PC-3 (cell line): ENCODE measurements at regions not wholly inside any gene's neighbourhood (a gene's known extent, or its start where the extent isn't known, plus 50 kb on each side); places are given as distances from the start of the nearest gene placed in this dataset.

ENCODE experiments used
- ATAC-seq: fragments of 200-7000 bp; cut with Tn5 transposase; 2 replicates; pipeline ENCODE4 v1.9.1; 2020; ENCODE audit warnings: mild to moderate bottlenecking, moderate library complexity
- BruUV-seq: library from RNA; stranded (reverse); fragments of 400-500 nt; replicated peaks from 2 replicates; lab custom pipeline; 2021; lab: Mats Ljungman, UMichigan
- CTCF ChIA-PET: fragments of 300-600 bp; sonication (Branson Sonifier 250); formaldehyde crosslinking; loops from one replicate; lab custom pipeline; 2022; ENCODE audit warnings: antibody characterized with exemption; lab: Charles Lee
- POLR2A ChIA-PET: fragments of 300-600 bp; sonication (Branson Sonifier 250); formaldehyde crosslinking; loops from one replicate; lab custom pipeline; 2022; ENCODE audit warnings: antibody characterized with exemption; ENCODE audit not compliant: unreplicated experiment; lab: Charles Lee
- DNase-seq: peaks from one replicate; pipeline ENCODE4 v3.0.0-alpha.2; 2015
- H2AFZ ChIP-seq: fragments of 300-600 bp; sonication (generic); 2 replicates; pipeline ENCODE4 v1.6.0; 2016; ENCODE audit warnings: antibody characterized with exemption, low read length
- H3F3A ChIP-seq: fragments of 300-600 bp; sonication (generic); one replicate; pipeline ENCODE4 v1.6.0; 2017; ENCODE audit warnings: antibody characterized with exemption, low read length, control low read depth, mild to moderate bottlenecking; ENCODE audit not compliant: unreplicated experiment
- H3K27ac ChIP-seq: fragments of 300-600 bp; sonication (generic); 2 replicates; pipeline ENCODE4 v1.5.1; 2016; ENCODE audit warnings: mild to moderate bottlenecking, low read length
- H3K27me3 ChIP-seq: fragments of 300-600 bp; sonication (generic); 2 replicates; pipeline ENCODE4 v1.6.1; 2016; ENCODE audit warnings: low read length, mixed read lengths
- H3K36me3 ChIP-seq: fragments of 300-600 bp; sonication (generic); 2 replicates; pipeline ENCODE4 v1.6.1; 2016; ENCODE audit warnings: low read depth, mixed run types, low read length, mixed read lengths
- H3K4me1 ChIP-seq: fragments of 300-600 bp; sonication (generic); 2 replicates; pipeline ENCODE4 v1.5.1; 2016; ENCODE audit warnings: low read length; ENCODE audit not compliant: insufficient read depth
- H3K4me2 ChIP-seq: fragments of 300-600 bp; sonication (generic); 2 replicates; pipeline ENCODE4 v1.6.0; 2016; ENCODE audit warnings: low read length
- H3K4me3 ChIP-seq: fragments of 300-600 bp; sonication (generic); 2 replicates; pipeline ENCODE4 v1.5.1; 2016; ENCODE audit warnings: mild to moderate bottlenecking, low read length, mixed read lengths
- H3K79me2 ChIP-seq: fragments of 300-600 bp; sonication (generic); 2 replicates; pipeline ENCODE4 v1.6.1; 2017; ENCODE audit warnings: low read length, mixed read lengths
- H3K9ac ChIP-seq: fragments of 300-600 bp; sonication (generic); 2 replicates; pipeline ENCODE4 v1.6.0; 2016; ENCODE audit warnings: mild to moderate bottlenecking, low read length
- H3K9me2 ChIP-seq: fragments of 300-600 bp; sonication (generic); replicated peaks from 2 replicates; pipeline ENCODE4 v1.6.1; 2016; ENCODE audit warnings: mixed run types, low read length, mixed read lengths
- H3K9me3 ChIP-seq: fragments of 300-600 bp; sonication (generic); 2 replicates; pipeline ENCODE4 v1.6.1; 2016; ENCODE audit warnings: low read length, mixed read lengths
- H4K20me1 ChIP-seq: fragments of 300-600 bp; sonication (generic); 2 replicates; pipeline ENCODE4 v1.6.1; 2016; ENCODE audit warnings: low read length, mixed read lengths
- CTCF ChIP-seq: fragments of 300-600 bp; sonication (generic); conservative IDR thresholded peaks from 2 replicates; pipeline ENCODE4 v1.5.1; 2017; ENCODE audit warnings: antibody characterized with exemption, low read depth, mild to moderate bottlenecking, low read length
- EZH2 ChIP-seq: fragments of 300-600 bp; sonication (generic); IDR thresholded peaks from one replicate; pipeline ENCODE4 v1.6.1; 2017; ENCODE audit warnings: antibody characterized with exemption, mild to moderate bottlenecking, low read length; ENCODE audit not compliant: unreplicated experiment
- EZH2phosphoT487 ChIP-seq: fragments of 300-600 bp; sonication (generic); IDR thresholded peaks from 2 replicates; pipeline ENCODE4 v1.6.1; 2018; ENCODE audit warnings: mild to moderate bottlenecking, antibody characterized with exemption, low read length, borderline replicate concordance
- intact Hi-C: fragments of 100-400 bp; cut with micrococcal nuclease; formaldehyde crosslinking; loops from 2 replicates; pipeline ENCODE4 v1.9.0; 2023

- Histone ChIP-seq H3K4me2 (no peak overlapping the region), H3K79me2 (no peaks in the 10 kb centered on the region), H3F3A (no peaks in the 10 kb centered on the region), H2AFZ (no peak overlapping the region), H3K9me2 (no peaks in the 10 kb centered on the region), H3K4me1 (no peaks in the 10 kb centered on the region), H3K9me3 (no peaks in the 10 kb centered on the region), H3K9ac (no peak overlapping the region), H4K20me1 (no peaks in the 10 kb centered on the region), H3K27ac (no peak overlapping the region), H3K27me3 (no peaks in the 10 kb centered on the region), H3K36me3 (no peaks in the 10 kb centered on the region), H3K4me3 (no peak overlapping the region)
- intact Hi-C loops = no loop called here
- TF ChIP-seq CTCF (no peak), EZH2phosphoT487 (no peak), EZH2 (no peak)
- ChIA-PET CTCF (no interaction called here), POLR2A (no interaction called here)
- DNase-seq (no peak), ATAC-seq (no peak)
- BruUV-seq = no TSS peak
Measured at GRCh38 chr4:8938623-8939022, 67.0 kb upstream of the HMX1 start.

- Histone ChIP-seq H3K79me2 (no peaks in the 10 kb centered on the region), H3K27me3 (no peaks in the 10 kb centered on the region), H3K9me3 (no peaks in the 10 kb centered on the region), H3K36me3 (no peaks in the 10 kb centered on the region), H2AFZ (no peak overlapping the region), H3K4me2 (no peak overlapping the region), H3K4me1 (no peaks in the 10 kb centered on the region), H3K9me2 (no peaks in the 10 kb centered on the region), H3F3A (no peaks in the 10 kb centered on the region), H3K4me3 (no peak overlapping the region), H4K20me1 (no peaks in the 10 kb centered on the region), H3K27ac (no peak overlapping the region), H3K9ac (no peak overlapping the region)
- ChIA-PET CTCF (no interaction called here), POLR2A (no interaction called here)
- no peak for ATAC-seq
- no peak for DNase-seq
- TF ChIP-seq EZH2phosphoT487 (no peak), CTCF (no peak), EZH2 (no peak)
- BruUV-seq = no TSS peak
- intact Hi-C loops = no loop called here
Measured at GRCh38 chr4:8938137-8938536, 66.5 kb upstream of the HMX1 start.

GRCh38 chr4:8932884-8933283 lies 61.2 kb upstream of the HMX1 start:
- no peaks in the 10 kb centered on the region for H3K9me3 ChIP-seq
- DNase-seq = no peak
- no peaks in the 10 kb centered on the region for H3K4me1 ChIP-seq
- H3K9ac ChIP-seq = no peak overlapping the region
- intact Hi-C loops = no loop called here
- ChIA-PET POLR2A (no interaction called here), CTCF (no interaction called here)
- no peaks in the 10 kb centered on the region for H3F3A ChIP-seq
- no peaks in the 10 kb centered on the region for H3K79me2 ChIP-seq
- ATAC-seq = no peak
- H4K20me1 ChIP-seq = no peaks in the 10 kb centered on the region
- no peaks in the 10 kb centered on the region for H3K27me3 ChIP-seq
- no peak for TF ChIP-seq EZH2
- TF ChIP-seq CTCF = no peak
- TF ChIP-seq EZH2phosphoT487 = no peak
- H3K4me2 ChIP-seq = no peak overlapping the region
- no peaks in the 10 kb centered on the region for H3K36me3 ChIP-seq
- no peak overlapping the region for H2AFZ ChIP-seq
- no TSS peak for BruUV-seq
- no peak overlapping the region for H3K27ac ChIP-seq
- no peak overlapping the region for H3K4me3 ChIP-seq
- no peaks in the 10 kb centered on the region for H3K9me2 ChIP-seq
